Glomerular visceral epithelial cell (primary cell): ENCODE measurements at regions not wholly inside any gene's neighbourhood (a gene's known extent, or its start where the extent isn't known, plus 50 kb on each side); places are given as distances from the start of the nearest gene placed in this dataset.
A peak's percentile ranks its signal among the peaks of the same experiment; 100 is the strongest.
"Not testable (repeated sequence)": the region's sequence is repeated elsewhere in the genome, so short reads cannot be mapped to it uniquely, and the experiment has no call there.

Source experiments
- DNase-seq: peaks from one replicate; pipeline ENCODE4 v3.0.0-alpha.2; 2016; ENCODE audit errors: extremely low spot score

DNA sequence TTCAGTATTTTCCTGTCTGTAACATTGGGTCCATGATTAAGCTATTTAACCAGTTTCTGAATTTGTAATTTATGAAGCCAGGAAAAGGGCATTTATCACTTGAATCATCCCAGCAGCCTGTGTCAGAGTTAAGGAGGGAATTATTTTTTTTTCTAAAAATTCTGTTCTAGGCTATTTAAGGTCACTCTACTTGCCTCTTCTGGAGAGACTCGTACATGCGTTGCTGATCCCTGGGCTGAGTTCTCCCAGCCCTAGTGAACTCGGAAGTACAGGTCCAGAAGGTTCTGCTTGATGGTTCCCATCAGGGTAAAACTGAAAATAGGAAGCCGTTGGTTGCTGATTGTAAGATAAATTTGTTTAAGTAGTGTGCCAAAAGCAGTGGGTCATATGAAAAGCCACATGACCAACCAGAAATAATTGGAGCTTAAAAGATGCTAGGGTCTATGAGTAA lies 90.7 kb downstream of the GPR88 start:
- peak; percentile 29 for DNase-seq

GRCh38 chr1:100629391-100629790 lies 90.2 kb upstream of the VCAM1 start:
- no peak for DNase-seq

DNA sequence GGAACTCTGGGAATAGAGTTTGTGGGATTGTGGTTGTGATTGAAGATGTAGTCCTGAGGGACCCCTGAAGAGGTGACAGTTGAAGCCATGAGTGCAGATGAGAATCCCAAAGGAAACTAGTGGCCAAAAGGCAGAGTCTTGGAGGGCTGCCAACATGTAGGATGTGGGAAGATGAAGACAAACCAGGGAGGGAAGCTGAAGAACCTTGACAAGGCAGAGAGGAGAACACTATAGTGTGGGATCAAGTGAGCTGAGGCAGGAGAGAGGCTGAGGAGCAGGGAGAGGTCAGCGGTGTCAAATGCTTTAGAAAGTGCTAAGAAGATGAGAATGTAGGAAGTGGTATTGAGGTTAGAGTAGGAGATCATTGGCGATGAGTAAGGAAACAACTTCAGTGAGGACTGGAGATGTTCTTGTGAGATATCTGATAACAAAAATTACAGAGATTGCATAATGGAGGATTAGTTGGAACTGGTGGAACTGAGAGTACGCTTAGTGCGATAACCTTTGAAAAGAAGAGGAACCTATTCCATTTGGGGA lies 88.5 kb upstream of the VCAM1 start:
- peak; percentile 98 for DNase-seq

DNA sequence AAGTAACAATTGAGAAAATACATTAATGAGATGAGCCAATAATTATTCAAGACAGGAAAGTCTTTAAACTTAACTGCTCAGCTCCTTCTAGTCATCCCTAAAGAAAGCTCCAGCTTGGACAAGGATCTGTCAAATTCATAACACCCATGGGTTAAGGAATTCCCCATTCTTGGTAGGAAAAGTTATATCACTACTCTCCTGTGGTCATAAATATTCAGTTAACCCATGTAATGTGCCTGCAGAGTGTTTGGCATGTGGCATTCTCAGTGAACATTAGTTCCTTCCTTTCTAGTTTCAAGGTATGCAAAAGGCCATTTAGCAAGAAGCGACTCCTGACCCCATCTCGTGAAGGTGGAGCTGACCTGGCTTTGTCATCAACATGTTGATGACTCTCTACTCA lies 76.7 kb upstream of the VCAM1 start:
- DNase-seq = peak; percentile 60

- DNase-seq = peak; percentile 84
Observed at GRCh38 chr1:100643471-100644196, 75.9 kb upstream of the VCAM1 start.

DNA sequence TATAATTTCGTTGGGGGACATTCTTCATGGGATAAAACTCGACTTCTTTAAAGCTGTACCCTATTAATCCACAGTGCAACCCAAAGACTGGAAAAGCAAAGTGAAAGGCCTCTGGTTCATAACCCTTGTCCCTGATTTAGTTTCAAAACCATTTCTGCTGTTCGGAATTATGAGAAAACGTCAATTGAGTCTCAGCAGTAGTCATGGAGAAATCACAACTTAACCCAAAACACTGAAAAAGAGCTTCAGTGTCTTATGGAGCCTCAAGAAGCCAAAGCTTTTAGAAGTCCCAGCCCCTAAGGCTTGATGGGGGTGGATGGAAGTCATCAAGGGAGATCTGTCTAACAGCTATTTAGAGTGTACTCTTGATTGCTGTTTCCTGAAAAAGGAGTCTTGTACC lies 73.5 kb upstream of the VCAM1 start:
- DNase-seq = no peak

DNA sequence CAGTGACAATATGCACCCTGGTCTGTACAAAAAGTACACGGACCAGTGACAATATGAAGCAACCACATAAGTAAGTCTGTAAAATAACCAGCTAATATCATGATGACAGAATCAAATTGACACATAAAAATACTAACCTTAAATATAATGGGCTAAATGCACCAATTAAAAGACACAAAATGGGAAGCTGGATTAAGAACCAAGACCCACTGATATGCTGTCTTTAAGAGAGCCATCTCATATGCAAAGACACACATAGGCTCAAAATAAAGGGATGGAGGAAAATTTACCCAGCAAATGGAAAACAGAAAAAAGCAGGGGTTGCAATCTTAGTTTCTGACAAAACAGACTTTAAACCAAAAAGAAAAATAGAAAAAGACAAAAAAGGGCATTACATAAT lies 70.4 kb upstream of the VCAM1 start:
- no peak for DNase-seq

DNA sequence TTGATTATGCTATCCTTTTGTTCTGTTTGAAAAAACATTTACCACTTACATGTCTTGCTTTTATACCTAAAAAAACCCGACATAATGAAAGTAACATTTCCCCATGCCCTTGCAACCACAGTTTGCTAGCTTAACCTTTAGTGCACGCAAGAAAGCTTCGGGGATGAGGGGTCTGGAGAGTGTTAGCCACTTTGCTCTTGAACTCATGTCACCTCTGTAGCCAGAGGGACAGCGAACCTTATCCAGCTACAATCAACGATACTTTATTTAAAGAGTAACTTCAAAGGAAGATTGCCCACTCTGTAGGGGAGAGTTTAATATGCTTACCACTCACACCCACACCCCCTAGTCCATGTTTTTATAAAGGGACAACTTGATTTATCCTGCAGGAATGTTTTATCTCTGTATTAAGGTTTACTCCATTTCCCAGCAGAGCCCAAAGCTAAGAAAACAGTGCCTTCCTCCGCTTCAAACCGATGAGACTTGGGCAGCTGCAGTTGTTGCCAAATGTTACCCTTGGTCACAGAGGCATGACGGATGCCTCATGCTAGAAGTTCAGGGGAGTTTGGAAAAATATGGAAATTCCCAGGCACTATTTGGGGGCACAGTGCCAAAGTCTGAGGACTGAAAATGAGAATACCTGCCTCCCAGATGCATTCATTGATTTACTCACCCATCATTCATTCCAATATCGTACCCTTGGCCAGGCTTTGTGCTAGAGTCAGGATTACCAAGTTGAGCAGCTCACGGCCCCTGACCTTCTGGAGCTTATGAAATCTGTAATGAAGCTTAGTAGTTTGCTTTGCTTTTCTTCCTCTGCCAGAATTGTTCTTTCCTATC lies 61.4 kb upstream of the VCAM1 start:
- DNase-seq = peak; percentile 93

- no peak for DNase-seq
Observed at GRCh38 chr1:100658716-100659026, 60.9 kb upstream of the VCAM1 start.

DNA sequence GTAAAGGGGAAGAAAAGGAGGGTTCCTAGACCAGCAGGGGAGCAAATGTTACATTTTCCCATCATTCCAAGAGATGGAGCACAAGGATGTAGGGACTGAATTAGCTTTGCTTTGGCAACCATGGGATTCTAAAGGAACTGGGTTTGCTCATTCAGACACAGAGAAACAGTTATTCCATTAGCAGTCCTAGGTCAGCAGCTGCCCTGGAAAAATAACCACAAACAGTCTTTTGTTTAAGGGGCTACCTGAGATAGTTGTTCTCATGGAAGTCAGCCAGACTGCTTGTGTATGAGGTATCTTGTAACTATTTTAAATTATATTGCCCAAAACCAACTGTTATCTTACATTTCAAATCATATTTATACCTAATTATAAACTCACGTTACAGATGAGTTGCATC lies 58.4 kb upstream of the VCAM1 start:
- no peak for DNase-seq

DNA sequence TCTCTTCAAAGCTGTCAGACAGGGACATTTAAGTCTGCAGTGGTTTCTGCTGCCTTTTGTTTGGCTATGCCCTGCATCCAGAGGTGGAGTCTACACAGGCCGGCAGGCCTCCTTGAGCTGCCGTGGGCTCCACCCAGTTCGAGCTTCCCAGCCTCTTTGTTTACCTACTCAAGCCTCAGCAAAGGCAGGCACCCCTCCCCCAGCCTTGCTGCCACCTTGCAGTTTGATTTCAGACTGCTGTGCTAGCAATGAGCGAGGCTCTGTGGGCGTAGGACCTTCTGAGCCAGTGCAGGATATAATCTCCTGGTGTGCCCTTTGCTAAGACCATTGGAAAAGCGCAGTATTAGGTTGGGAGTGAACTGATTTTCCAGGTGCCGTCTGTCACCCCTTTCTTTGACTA lies 51.0 kb upstream of the VCAM1 start:
- DNase-seq = not testable (repeated sequence)
